Natural killer cell (primary cell): ENCODE measurements at regions not wholly inside any gene's neighbourhood (a gene's known extent, or its start where the extent isn't known, plus 50 kb on each side); places are given as distances from the start of the nearest gene placed in this dataset.

ENCODE experiments used
- ATAC-seq, 3 donors: fragments of 150-1000 bp in 2 of 3; fragments of 200-7000 bp in 1 of 3; cut with Tn5 transposase; 1 replicate in 1 of 3; 2 replicates in 2 of 3; pipeline ENCODE4 v1.10.0; 2021; ENCODE audit warnings: mild to moderate bottlenecking in 2 of 3, moderate library complexity in 2 of 3
- DNase-seq, 2 donors: peaks; one replicate each; pipeline versions ENCODE4 v3.0.0 to v3.0.0-alpha.2; 2013 to 2021; ENCODE audit warnings: mixed read lengths in 1 of 2
- H3K27ac ChIP-seq: one replicate; pipeline ENCODE4 v1.5.1; 2013; ENCODE audit warnings: mild to moderate bottlenecking, low read length
- H3K27me3 ChIP-seq: one replicate; pipeline ENCODE4 v1.6.1; 2013; ENCODE audit warnings: low read length; ENCODE audit not compliant: control insufficient read depth, insufficient read depth
- H3K36me3 ChIP-seq: one replicate; pipeline ENCODE4 v1.6.1; 2013; ENCODE audit warnings: low read length; ENCODE audit not compliant: control insufficient read depth, insufficient read depth
- H3K4me1 ChIP-seq: one replicate; pipeline ENCODE4 v1.6.1; 2013; ENCODE audit warnings: low read length; ENCODE audit not compliant: control insufficient read depth, insufficient read depth
- H3K4me3 ChIP-seq: one replicate; pipeline ENCODE4 v1.5.1; 2013; ENCODE audit warnings: low read length
- H3K9me3 ChIP-seq: one replicate; pipeline ENCODE4 v1.6.1; 2013; ENCODE audit warnings: low read length; ENCODE audit not compliant: control insufficient read depth, insufficient read depth
- H3K27ac Mint-ChIP-seq, 2 donors: one replicate each; pipeline ENCODE4 v1.8.0; 2022; ENCODE audit warnings: mild to moderate bottlenecking in 2 of 2, mixed read lengths in 2 of 2, moderate library complexity in 1 of 2
- H3K27me3 Mint-ChIP-seq, 2 donors: one replicate each; pipeline ENCODE4 v1.8.0; 2022; ENCODE audit warnings: low read depth in 2 of 2, mixed read lengths in 2 of 2
- H3K36me3 Mint-ChIP-seq: one replicate; pipeline ENCODE4 v1.8.0; 2022; ENCODE audit warnings: mixed read lengths
- H3K4me1 Mint-ChIP-seq, 2 donors: one replicate each; pipeline ENCODE4 v1.8.0; 2022; ENCODE audit warnings: mixed read lengths in 2 of 2
- H3K4me3 Mint-ChIP-seq: one replicate; pipeline ENCODE4 v1.8.0; 2022; ENCODE audit warnings: mild to moderate bottlenecking, moderate library complexity, mixed read lengths
- H3K9me3 Mint-ChIP-seq, 2 donors: one replicate each; pipeline ENCODE4 v1.8.0; 2022; ENCODE audit warnings: mixed read lengths in 2 of 2
- CTCF ChIP-seq: fragments of 200-600 bp; IDR thresholded peaks from one replicate; pipeline ENCODE4 v1.8.0; 2022; ENCODE audit warnings: antibody characterized with exemption
- WGBS: methylation state at CpG from one replicate; pipeline ENCODE4 v1.1.7; 2013; ENCODE audit warnings: missing lambda C conversion rate; ENCODE audit not compliant: insufficient coverage; 5-methylcytosine and 5-hydroxymethylcytosine counted together
- intact Hi-C: fragments of 100-400 bp; cut with micrococcal nuclease; formaldehyde crosslinking; loops from one replicate; pipeline ENCODE4 v1.14.2; 2022

GRCh38 chrX:22652596-22652995 lies 347.2 kb upstream of the DDX53 start:
- no peaks in the 10 kb centered on the region for H3K4me1 Mint-ChIP-seq
- peaks cover 4 to 12% of the 10 kb centered on the region in 2 donors for H3K9me3 Mint-ChIP-seq
- Histone ChIP-seq H3K9me3 (no peaks in the 10 kb centered on the region), H3K4me1 (no peaks in the 10 kb centered on the region), H3K27me3 (no peaks in the 10 kb centered on the region), H3K36me3 (no peaks in the 10 kb centered on the region), H3K4me3 (no peak overlapping the region), H3K27ac (no peak overlapping the region)
- no peak overlapping the region for H3K27ac Mint-ChIP-seq
- TF ChIP-seq CTCF = no peak
- no peaks in the 10 kb centered on the region for H3K36me3 Mint-ChIP-seq
- no peak overlapping the region for H3K4me3 Mint-ChIP-seq
- no peak for DNase-seq
- 82% methylated on average over 6 of the region's 6 CpGs for whole genome bisulfite sequencing
- no peak for ATAC-seq
- no peaks in the 10 kb centered on the region for H3K27me3 Mint-ChIP-seq
- intact Hi-C loops = no loop called here

GRCh38 chrX:22660756-22661155 lies 339.0 kb upstream of the DDX53 start:
- no peak overlapping the region for H3K4me3 ChIP-seq
- no peak for TF ChIP-seq CTCF
- no peak for DNase-seq
- intact Hi-C loops = no loop called here
- no peaks in the 10 kb centered on the region for H3K36me3 ChIP-seq
- H3K27me3 Mint-ChIP-seq = no peaks in the 10 kb centered on the region
- H3K4me3 Mint-ChIP-seq = no peak overlapping the region
- no peak for ATAC-seq
- WGBS = 80% methylated on average over 1 of the region's 2 CpGs
- no peaks in the 10 kb centered on the region for H3K9me3 ChIP-seq
- no peaks in the 10 kb centered on the region for H3K4me1 Mint-ChIP-seq
- H3K36me3 Mint-ChIP-seq = no peaks in the 10 kb centered on the region
- H3K27me3 ChIP-seq = no peaks in the 10 kb centered on the region
- H3K4me1 ChIP-seq = no peaks in the 10 kb centered on the region
- no peak overlapping the region for H3K27ac Mint-ChIP-seq
- H3K27ac ChIP-seq = no peak overlapping the region
- H3K9me3 Mint-ChIP-seq = peaks cover 4 to 5% of the 10 kb centered on the region in 2 donors

DNA sequence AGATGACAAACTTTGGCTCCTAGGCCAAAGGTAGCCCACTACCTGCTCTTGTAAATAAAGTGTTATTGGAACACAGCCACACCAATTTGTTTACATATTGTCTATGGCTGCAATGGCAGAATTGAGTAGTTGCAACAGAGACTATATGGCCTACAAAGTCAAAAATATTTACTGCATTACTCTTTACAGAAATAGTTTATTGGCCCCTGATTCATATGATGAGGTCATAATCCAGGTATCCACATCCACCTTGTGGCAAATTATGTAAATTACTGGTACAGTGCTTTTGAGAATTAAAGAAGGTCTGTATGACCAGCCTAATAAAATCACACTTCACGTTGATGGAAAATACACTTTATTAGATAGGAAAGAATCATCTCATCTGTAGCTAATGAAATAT lies 337.0 kb upstream of the DDX53 start:
- no peak for ATAC-seq
- intact Hi-C loops = no loop called here
- H3K27ac Mint-ChIP-seq = no peak overlapping the region
- DNase-seq = no peak
- no peaks in the 10 kb centered on the region for H3K36me3 ChIP-seq
- no peaks in the 10 kb centered on the region for H3K27me3 ChIP-seq
- H3K9me3 ChIP-seq = no peaks in the 10 kb centered on the region
- H3K4me3 Mint-ChIP-seq = no peak overlapping the region
- no peaks in the 10 kb centered on the region for H3K36me3 Mint-ChIP-seq
- WGBS = no CpG with 5 or more reads among the region's 1 CpG
- H3K27me3 Mint-ChIP-seq = no peaks in the 10 kb centered on the region
- no peaks in the 10 kb centered on the region for H3K4me1 ChIP-seq
- TF ChIP-seq CTCF = no peak
- no peak overlapping the region for H3K27ac ChIP-seq
- peaks cover 3 to 4% of the 10 kb centered on the region in 2 donors for H3K9me3 Mint-ChIP-seq
- no peak overlapping the region for H3K4me3 ChIP-seq
- no peaks in the 10 kb centered on the region for H3K4me1 Mint-ChIP-seq

DNA sequence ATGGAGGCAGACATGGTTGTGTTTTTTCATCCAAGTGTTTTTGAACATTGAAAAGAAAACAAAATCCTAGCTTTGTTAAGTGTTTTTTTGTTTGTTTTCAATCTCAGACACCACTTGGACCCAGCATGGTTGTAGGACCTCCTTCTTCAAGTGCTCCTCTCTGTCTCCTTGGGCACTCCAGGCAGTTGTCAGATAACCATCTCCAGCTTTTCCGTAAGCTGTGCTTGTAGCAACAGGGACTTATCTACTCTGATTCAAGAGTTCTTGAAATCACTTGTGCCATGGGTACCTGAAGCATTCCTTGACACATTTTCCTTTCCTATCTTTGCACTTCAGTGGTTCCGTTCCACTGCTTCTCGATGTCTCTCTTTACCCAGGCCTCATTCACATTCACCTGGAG lies 334.9 kb upstream of the DDX53 start:
- Histone ChIP-seq H3K4me3 (no peak overlapping the region), H3K36me3 (no peaks in the 10 kb centered on the region), H3K27ac (no peak overlapping the region), H3K4me1 (no peaks in the 10 kb centered on the region), H3K27me3 (no peaks in the 10 kb centered on the region), H3K9me3 (no peaks in the 10 kb centered on the region)
- Mint-ChIP-seq H3K36me3 (no peaks in the 10 kb centered on the region), H3K4me1 (no peaks in the 10 kb centered on the region), H3K9me3 (peaks cover 4 to 5% of the 10 kb centered on the region in 2 donors), H3K27ac (no peak overlapping the region), H3K27me3 (no peaks in the 10 kb centered on the region), H3K4me3 (no peak overlapping the region)
- 86% methylated on average over 3 of the region's 3 CpGs for WGBS
- no peak for TF ChIP-seq CTCF
- intact Hi-C loops = no loop called here
- DNase-seq (no peak), ATAC-seq (no peak)
